Hematopoietic multipotent progenitor cell (in vitro differentiated cells): ENCODE measurements at regions not wholly inside any gene's neighbourhood (a gene's known extent, or its start where the extent isn't known, plus 50 kb on each side); places are given as distances from the start of the nearest gene placed in this dataset. TPM values are rescaled to one million over a fixed set of nuclear protein-coding genes. Genes with fewer than 3 reads are reported as not detected.

ENCODE experiments used
- small RNA-seq: library from RNA; depleted of rRNA; stranded (forward); fragments of <200 nt; gene quantifications from one replicate; pipeline ENCODE3, GENCODE V24; 2012

Small RNAs in the stretch of these regions (small RNA-seq; reads per million reads assigned to genes)
- gene MIR216A (not detected), gene MIR216B (not detected), gene MIR217 (not detected)
